ENCODE measurements at regions not wholly inside any gene's neighbourhood (a gene's known extent, or its start where the extent isn't known, plus 50 kb on each side); places are given as distances from the start of the nearest gene placed in this dataset.

DNA sequence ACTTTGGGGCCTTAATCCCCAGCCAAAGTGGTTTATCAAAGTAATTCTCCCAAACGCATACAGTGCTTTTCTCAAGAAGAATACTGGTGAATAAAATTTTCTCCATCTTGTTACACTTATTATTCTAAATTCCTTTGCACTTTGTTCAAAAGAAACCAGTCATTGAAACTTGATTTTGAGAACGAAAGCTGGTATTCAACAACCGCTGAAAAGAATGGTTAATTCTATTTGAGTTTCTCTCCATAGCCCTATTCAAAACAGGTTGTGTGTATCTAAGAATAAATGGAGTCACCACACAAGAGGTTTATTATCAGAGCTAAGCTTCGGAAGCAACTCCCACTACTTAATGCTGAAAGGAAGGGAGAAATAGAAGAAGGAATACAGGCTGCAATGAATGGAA, 117.7 kb downstream of the C1D start:
- H3K9me3 ChIP-seq (replicated peaks; ENCODE audit: control insufficient read depth, insufficient read depth, low read length) = no peaks in the 10 kb centered on the region
- no peak overlapping the region for H3K9ac ChIP-seq (replicated peaks; ENCODE audit: extremely low read depth, insufficient read depth, low read length)
- no peaks in the 10 kb centered on the region for H3K36me3 ChIP-seq (ENCODE audit: control insufficient read depth in 2 of 2, extremely low read depth in 1 of 2, insufficient read depth in 2 of 2, low read length in 2 of 2)
- FAIRE-seq (no peak), DNase-seq (ENCODE audit: low read depth, low spot score) (no peak)
- no peak overlapping the region for H3K4me2 ChIP-seq (ENCODE audit: insufficient read depth, low read length)
- peaks cover 2% of the 10 kb centered on the region for H3K9me1 ChIP-seq (replicated peaks; ENCODE audit: control insufficient read depth, extremely low read depth, insufficient read depth, low read length)
- no TSS peak for BruUV-seq (replicated peaks)
- POLR2A ChIA-PET = no interaction called here
- intact Hi-C loops (cut with micrococcal nuclease) (no loop called here), dilution Hi-C loops (cut with MboI; ENCODE audit: extremely low pct_ligation_motif_present, low sequenced_read_pairs) (no loop called here)
- TF ChIP-seq POLR2A (IDR thresholded peaks at IDR 0.05; ENCODE audit: low read depth, low read length) (no peak), GATA2 (IDR thresholded peaks at IDR 0.05; ENCODE audit: insufficient read depth, insufficient read length, low read depth, low read length) (no peak), POLR2AphosphoS5 (IDR thresholded peaks at IDR 0.05; ENCODE audit: insufficient read depth, low read depth, low read length) (no peak), FOS (IDR thresholded peaks at IDR 0.05; ENCODE audit: borderline replicate concordance, insufficient read depth, low read length) (no peak), JUN (IDR thresholded peaks at IDR 0.05; ENCODE audit: borderline replicate concordance, insufficient read depth, insufficient read length, low read depth) (no peak), MYC (IDR thresholded peaks at IDR 0.05; ENCODE audit: low read depth, low read length) (no peak), EZH2 (IDR thresholded peaks at IDR 0.05; ENCODE audit: borderline replicate concordance, low read depth, low read length, severe bottlenecking) (no peak), MAX (IDR thresholded peaks at IDR 0.05; ENCODE audit: insufficient read depth, insufficient read length) (no peak)
- TF ChIP-seq, protein P1, sequence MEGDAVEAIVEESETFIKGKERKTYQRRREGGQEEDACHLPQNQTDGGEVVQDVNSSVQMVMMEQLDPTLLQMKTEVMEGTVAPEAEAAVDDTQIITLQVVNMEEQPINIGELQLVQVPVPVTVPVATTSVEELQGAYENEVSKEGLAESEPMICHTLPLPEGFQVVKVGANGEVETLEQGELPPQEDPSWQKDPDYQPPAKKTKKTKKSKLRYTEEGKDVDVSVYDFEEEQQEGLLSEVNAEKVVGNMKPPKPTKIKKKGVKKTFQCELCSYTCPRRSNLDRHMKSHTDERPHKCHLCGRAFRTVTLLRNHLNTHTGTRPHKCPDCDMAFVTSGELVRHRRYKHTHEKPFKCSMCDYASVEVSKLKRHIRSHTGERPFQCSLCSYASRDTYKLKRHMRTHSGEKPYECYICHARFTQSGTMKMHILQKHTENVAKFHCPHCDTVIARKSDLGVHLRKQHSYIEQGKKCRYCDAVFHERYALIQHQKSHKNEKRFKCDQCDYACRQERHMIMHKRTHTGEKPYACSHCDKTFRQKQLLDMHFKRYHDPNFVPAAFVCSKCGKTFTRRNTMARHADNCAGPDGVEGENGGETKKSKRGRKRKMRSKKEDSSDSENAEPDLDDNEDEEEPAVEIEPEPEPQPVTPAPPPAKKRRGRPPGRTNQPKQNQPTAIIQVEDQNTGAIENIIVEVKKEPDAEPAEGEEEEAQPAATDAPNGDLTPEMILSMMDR (IDR thresholded peaks at IDR 0.05; ENCODE audit: extremely low read depth in 1 of 2, insufficient read depth in 1 of 2, low read depth in 1 of 2, low read length in 2 of 2) = no peak
- CTCF ChIA-PET = interaction anchor here (0.7 to 1.1 kb wide), 2 partner anchors 11 to 15 kb away, joined by 3 read pairs; no protein-coding TSS in a partner anchor
- H3K4me1 ChIP-seq (ENCODE audit: control insufficient read depth, extremely low read depth, insufficient read depth, low read length) = peaks cover 1% of the 10 kb centered on the region
- no peak overlapping the region for H3K27ac ChIP-seq (ENCODE audit: insufficient read depth, low read depth, low read length)
- no peak overlapping the region for H2AFZ ChIP-seq (ENCODE audit: low read depth, low read length)
- H3K79me2 ChIP-seq (ENCODE audit: control insufficient read depth, insufficient read depth, low read length) = no peaks in the 10 kb centered on the region
- H3K4me3 ChIP-seq (replicated peaks in 1 of 3; ENCODE audit: insufficient read depth in 1 of 3, low read depth in 1 of 3, low read length in 3 of 3) = no peak overlapping the region
- no peaks in the 10 kb centered on the region for H3K27me3 ChIP-seq (ENCODE audit: control insufficient read depth in 2 of 2, insufficient read depth in 2 of 2, low read length in 2 of 2)
- H4K20me1 ChIP-seq (replicated peaks; ENCODE audit: control insufficient read depth, extremely low read depth, insufficient read depth, low read length) = no peaks in the 10 kb centered on the region
